ENCODE measurements at regions not wholly inside any gene's neighbourhood (a gene's known extent, or its start where the extent isn't known, plus 50 kb on each side); places are given as distances from the start of the nearest gene placed in this dataset.
"Not testable (repeated sequence)": the region's sequence is repeated elsewhere in the genome, so short reads cannot be mapped to it uniquely, and the experiment has no call there.

DNA sequence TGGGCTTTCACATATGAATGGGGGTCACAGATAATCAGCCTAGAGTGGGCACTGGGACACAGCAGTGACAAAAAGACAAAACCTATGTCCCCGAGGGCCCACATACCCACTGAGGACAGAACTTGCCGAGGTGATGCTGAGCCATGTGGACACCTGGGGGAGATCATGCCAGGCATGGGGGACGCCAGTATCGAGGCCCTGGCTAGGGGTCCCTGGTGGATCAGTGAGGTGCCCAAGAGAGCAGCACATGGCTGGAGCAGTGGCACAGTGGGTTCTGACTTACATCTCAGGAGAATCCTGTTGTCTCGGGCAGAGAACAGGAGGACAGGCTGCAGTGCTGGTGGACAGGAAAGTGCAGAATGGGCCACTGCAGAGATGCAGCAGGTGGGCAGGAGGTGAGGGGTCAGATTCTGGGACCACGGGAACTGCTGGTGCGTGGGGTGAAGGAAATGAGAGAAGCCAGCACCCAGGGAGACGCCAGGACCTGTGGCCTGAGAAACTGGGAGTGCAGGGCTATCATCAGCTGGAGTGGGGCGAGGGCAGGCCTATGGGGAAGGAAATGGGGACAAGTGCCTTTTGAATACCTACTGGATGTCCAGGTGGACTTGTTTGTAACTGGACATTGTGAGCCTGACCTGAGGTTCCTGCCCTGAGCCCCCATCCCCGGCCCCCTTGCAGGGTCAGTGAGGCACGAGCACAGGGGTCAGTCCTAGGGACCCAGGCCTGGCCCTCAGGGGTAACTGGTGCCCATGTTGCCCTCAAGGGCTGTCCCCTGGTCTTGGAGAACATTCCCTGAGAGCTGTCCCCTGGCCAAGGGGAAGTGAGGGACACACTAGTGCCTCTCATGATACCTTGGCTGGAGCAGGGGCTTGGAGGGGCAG lies 91.2 kb upstream of the RET start:
- in situ Hi-C loops (cut with HindIII; ENCODE audit: low sequenced_read_pairs), result no loop called here

DNA sequence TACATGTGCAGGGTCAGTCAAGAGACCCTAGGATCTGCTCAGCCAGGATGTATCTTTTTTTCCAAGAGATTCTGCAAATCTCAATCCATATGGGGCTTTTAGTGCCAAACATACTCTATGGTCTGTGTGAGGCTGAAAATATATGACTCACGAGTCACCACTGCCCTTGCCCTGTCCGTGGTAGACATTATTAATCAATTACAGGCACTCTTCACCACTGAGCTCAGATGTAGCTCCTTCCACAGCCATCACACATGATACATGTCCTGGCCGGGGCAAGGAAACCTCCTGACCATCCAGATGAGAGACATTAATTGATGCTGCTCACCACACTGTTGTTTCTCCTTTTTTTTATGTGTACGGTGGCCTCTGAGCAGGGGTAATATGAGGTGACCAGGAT lies 90.2 kb upstream of the RET start:
- in situ Hi-C loops (cut with HindIII; ENCODE audit: low sequenced_read_pairs), result no loop called here

DNA sequence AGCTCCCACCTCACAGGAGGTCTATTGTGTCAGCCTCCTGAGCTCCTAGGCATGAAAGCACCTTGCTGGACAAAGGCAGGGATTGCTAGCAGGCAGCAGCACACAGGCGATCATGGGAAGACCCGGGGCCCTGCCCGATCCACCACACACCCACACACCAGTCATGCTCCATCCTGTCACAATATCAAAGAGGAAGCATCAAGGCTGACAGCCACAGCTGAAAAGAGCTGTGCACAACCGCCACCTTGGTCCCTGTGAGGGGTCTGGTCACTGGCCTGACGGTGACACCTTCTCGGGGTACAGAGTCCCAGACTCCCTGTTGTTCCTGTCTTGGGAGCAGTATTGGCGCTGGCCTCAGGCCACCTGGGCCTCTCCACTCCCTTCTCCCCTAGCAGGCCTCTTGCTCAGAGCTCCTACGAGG lies 89.7 kb upstream of the RET start:
- in situ Hi-C loops (cut with HindIII; ENCODE audit: low sequenced_read_pairs), result no loop called here

DNA sequence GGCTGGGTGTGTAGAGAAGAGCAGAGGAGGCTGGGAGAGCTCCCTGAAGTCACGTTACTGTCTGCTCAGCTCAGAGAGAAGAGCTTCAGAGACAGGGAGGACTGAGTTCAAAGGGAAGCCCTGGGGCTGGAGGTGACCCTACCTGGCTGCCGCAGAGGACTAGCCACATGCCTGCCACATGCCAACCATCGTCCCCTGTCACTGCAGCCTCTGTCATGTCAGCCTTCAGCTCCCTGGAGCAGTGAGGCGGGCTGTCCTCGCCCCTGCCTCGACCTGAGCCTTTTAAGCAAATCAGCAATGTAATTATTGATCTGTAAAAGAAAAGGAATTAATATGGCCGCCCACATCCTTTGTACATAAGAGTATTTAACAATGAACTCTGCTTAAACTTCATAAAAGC lies 89.3 kb upstream of the RET start:
- in situ Hi-C loops (cut with HindIII; ENCODE audit: low sequenced_read_pairs), result no loop called here

DNA sequence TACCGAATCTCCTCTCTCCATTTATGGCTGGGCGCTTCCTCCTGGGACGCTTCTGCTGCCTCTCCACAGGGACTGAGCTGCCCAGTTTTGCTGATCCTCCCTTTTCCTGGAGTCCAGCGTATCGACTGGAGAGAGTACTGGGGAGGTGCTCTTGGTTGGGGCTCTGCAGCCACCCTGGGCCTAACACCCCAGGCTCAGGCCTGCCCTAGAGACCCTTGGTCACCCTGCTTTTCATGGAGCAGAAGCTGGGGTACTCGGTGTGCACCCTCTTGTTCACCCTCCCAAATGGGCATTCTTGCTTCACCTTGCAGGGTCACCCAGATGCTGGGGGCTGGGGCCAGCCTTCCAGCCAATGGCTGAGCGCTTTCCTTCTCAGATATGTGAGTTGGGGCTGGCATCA lies 88.8 kb upstream of the RET start:
- in situ Hi-C loops (cut with HindIII; ENCODE audit: low sequenced_read_pairs), result no loop called here

DNA sequence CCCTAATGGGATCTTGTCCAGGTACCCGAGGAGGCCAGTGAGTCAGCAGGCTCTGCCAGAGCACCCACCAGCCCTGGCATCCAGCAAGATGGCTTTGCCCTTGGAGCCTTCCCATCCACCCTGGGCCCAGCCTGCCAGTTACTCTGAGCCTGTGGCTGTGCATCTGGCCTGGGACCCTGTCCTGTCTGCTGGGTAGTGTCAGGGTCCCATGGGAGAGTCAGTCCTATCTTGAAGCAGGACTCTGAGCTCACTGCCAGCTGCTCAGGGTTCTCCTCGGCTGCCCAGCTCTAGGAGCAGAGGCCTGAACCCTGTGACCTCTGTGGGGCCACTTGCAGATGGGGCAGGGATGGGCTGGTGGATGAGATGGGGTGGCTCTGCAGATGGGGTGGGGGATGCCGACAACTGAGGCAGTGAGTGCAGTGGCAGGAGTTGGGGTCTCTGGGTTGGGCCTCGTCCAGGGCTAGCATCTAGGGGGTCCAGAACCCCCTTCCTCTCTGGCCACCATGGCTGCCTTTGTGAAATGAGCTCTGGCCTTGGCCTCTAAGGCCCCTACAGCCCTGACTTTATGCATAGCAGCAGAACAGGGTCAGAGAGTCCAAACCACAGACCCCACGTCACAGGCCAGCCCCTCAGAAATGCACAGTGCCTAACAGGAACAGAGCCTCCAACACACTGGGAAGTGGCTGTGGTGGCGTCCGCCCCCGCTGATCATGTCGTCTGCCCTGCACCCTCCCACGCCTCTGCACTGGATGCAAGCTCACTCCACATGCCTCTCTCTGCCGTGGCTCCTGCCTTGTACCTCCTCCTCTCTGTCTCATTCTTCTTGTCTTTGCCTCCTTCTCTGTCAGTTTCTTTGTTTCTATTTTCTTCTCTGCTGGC lies 88.1 kb upstream of the RET start:
- in situ Hi-C loops (cut with HindIII; ENCODE audit: low sequenced_read_pairs), result no loop called here

DNA sequence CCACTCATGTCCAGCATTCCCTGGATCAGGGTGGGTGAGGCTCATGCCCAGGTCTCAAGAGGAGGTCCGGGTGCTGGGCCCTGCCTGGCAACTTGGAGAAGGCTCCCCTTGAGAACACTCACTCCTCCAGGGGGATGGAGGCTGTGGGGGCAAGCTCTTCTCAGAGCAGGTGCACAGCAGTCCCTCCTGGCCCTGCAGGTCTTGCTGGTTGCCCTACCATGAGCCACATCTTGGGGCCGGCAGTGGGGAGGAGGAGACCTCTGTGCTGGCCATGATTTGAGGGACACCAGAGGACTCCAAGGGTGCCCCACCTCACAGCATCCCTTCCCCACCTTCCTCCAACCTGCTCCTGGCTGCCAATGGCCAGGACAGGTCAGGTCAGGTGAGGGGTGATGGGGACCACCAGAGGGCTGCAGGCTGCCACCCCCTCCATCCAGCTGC lies 87.4 kb upstream of the RET start:
- in situ Hi-C loops (cut with HindIII; ENCODE audit: low sequenced_read_pairs), result no loop called here

DNA sequence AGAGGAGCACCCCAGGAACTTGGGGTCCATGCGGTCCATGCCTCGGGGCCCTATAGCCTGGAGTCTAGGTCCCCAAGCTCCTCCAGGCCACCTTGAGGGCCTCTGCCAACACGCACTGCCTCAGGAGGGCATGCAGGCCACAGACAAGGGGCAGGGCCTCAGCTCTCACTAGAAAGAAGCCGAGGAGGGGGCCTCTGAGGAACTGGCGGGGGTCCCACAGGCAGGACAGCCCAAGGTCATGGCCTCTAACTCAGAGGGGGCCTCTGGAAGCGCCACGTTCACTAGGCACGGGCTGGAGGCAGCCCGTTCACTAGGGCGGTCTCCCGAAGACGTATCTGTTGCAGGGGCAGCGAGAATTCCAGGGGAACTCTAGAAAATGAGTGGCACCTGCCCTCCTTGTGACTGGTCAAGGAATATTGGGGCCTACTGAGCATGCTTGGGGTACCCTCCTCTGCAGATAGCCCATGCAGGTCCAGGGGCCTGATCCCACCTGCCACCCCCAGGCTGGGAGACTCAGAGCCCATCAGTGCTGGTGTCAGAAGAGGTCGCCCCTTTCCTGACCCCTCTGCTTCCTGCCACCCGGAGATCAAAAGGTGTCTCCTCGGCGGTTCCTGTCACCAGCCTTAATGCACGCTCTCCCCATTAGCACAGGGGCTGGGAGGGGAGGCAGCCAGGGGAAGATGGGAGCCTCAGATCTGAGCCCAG lies 86.7 kb upstream of the RET start:
- in situ Hi-C loops (cut with HindIII; ENCODE audit: low sequenced_read_pairs), result no loop called here

DNA sequence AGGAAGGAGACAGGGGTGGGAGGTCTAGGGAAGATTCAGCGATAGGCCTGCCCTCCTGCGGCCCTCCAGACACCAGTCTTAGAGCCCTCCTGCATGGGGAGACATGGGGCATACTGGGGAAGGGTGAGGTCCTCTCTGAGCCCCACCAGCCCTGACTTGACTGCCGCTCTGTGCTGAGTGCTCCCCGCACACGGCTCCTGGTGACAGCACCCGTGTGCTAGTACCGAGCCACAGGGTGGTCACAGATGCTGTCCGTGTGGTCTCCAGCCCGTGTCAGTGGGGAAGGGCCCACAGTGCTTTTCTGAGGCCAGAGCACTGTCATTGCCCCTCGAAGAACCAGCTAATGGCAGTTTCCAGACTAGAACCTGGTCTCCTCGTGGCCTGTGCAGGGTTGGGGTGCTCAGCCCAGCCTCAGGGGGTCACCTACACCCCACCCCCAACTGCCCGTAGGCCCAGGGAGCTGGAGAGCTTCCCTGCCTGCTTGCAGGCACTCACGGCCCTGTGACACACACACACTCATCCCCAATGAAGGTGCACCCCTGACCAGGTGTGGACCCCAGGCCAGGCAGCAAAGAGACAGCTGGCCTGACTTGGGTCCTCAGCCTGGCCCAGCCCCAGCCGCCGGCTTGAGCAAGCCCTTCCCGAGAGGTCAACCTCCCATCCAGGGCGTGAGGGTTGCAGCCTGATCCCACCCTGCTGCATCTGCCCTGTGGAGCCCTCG lies 86.0 kb upstream of the RET start:
- in situ Hi-C loops (cut with HindIII; ENCODE audit: low sequenced_read_pairs), result no loop called here

DNA sequence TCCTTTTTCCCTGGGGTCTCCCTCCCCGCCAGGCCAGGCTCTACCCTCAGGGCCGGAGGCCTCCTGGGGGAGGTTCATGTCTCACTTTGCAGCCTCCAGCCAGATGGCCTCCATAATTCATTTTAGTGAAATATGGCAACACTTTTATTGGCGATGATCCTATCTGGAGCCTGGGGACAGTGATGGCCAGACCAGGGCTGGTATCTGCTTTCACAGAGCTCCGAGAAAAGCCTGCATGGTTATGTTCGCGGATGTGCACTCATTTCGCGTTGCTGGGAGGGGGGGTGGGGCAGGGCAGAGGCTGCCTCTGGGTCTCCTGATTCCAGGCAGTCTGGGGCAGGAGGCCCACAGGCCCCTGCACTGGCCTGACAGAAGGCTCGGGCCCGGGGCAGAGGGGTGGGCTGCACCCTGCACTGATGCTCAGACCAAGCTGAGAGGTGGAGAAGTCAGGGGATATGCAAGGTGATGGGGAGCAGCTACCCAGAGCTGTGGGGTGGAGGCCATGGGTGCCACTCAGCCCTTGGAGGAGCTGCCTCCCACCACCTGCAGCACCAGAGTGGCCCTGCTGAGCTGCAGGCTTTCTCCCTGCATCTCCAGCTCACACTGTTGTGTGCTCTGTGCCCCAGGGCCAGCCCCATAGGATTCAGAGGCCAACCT lies 85.3 kb upstream of the RET start:
- in situ Hi-C loops (cut with HindIII; ENCODE audit: low sequenced_read_pairs), result no loop called here

DNA sequence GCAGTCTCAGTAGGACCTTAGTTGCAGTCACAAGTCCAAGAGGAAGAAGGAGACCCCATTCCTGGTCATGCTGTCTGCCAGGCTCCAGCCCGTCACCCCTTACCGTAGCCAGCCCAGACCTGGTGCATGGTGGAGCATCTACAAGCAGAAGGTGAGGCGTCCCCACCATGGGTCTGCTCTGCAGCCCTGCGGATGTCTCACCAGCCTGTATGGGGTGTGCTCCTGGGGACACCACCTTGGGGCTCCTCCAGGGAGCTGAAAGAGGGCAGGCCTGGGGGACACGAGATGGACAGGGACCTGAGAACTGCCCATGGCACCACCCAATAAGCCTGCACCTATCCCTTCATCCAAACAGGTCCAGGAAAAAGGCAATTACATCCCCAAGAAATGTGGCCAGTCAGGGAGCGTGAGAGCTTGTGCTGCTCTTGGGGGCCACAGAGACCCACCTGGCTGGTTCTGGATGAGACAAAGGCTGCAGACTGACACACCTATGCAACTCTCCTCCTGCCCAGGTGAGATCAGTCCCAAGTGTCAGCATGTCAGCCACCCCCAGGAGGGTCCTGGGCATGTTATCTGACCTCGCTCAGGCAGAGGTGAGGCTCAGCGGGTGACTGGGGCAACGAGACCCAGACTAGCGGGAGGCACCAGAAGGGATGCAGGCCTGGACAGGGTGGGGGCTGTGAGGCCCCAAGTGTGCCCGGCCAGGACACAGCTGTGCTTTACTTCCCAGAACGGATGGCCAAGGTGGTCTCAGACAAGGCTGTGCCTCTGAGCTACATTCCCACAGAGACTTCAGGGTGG lies 84.5 kb upstream of the RET start:
- in situ Hi-C loops (cut with HindIII; ENCODE audit: low sequenced_read_pairs), result no loop called here

DNA sequence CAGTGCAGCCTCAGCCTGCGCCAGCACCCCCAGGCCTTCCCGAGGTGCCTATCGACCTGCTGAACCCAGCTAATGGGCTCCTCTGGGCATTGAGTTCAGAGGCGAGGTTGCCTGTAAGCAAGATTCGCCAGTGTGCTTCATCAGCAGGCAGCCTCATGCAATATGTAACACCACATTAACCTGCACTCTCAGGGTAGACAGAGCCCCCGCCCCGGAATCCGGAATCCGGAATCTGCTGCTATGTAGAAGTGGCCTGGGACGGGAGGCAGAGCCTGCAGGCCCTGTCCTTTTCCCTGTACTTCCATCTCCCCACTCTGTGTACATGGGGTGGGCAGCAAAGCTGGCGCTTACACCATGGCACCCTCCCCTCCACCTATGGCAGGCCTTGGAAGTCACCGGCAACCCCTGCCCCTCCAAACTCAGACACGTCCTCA lies 83.9 kb upstream of the RET start:
- in situ Hi-C loops (cut with HindIII; ENCODE audit: low sequenced_read_pairs), result no loop called here

DNA sequence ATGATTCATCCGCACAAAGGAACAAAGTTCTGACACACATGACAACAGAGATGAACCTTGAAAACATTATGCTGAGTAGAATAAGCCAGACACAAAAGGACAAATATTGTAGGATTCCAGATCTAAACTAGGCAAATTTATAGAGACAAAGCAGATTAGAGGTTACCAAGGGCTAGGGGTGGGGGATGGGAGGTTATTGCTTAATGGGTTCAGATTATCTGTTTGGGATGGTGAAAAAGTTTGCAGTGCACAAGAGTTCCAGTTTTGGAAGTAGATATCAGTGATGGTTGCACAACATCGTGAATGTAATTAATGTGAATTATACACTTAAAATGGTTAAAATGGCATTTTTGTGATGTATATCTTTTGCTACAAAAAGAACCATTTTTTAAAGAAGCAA lies 82.0 kb upstream of the RET start:
- in situ Hi-C loops (cut with HindIII; ENCODE audit: low sequenced_read_pairs), result not testable (repeated sequence)

DNA sequence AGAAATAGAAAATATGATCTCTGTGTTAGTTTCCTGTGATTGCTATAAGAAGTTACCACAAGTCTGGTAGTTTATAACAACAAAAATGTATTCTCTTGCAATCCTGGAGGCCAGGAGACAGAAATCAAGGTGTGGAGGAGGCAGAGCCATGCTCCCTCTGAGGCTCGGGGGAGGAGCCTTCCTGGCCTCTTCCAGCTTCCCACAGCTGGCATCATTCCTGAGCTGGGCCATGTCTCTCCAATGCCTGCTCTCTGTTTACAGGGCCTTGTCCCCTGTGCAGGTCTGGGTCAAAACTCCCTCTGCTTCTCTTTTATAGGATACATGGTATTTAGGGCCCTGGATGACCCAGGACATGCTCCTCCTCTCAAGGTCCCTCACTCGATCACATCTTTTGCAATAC lies 81.3 kb upstream of the RET start:
- in situ Hi-C loops (cut with HindIII; ENCODE audit: low sequenced_read_pairs), result no loop called here

DNA sequence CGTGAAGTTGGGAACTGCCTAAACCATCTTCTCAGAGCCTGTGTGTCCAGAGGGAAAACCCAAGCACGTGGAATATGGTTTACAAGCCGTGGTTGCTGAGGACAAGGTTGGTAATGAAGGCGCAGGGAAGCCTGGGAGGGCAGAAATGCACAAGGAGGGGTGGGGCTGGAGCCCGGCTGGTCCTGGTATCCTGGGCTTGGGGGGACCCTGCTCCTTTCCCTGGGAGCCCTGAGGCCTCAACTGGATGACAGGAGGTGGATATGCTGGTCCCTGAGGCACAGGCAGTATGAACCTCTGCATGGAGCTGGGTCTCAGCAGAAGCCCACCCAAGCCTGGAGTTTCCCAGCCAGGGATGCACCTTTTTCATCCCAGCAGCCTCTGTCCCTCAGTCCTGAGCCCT lies 80.3 kb upstream of the RET start:
- in situ Hi-C loops (cut with HindIII; ENCODE audit: low sequenced_read_pairs), result no loop called here

DNA sequence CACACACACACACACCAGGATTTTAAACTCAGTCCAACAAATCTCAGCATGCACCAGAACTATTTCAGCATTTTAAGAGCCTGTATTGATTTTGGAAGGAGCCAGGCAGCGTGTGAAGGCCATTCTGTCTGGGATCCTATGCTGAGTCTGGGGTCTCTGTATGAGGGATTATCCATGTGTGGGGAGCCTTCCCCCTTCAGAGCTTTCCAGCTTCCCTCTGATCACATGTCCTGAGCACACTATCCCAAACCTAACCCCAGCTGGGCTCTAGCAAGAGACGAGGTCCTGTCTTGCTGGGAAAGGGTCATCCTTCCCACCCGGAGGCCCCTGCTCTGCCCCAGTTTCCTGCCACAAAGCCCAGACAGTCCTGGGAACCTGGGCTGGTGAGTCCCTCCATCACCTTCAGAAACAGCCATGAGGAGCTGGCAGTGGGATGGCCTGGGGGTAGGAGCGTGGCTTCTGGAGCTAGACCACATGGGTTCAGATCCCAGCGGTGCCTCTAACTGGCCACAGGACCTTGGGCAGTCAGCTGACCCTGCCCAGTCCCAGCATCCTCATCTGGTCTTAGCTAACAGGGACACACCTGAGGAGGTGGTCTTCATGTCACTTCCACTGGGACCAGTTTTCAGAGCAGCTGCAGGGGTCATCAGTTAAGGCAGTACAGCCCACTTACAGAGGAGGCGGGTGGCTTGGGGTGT lies 79.6 kb upstream of the RET start:
- in situ Hi-C loops (cut with HindIII; ENCODE audit: low sequenced_read_pairs), result no loop called here

DNA sequence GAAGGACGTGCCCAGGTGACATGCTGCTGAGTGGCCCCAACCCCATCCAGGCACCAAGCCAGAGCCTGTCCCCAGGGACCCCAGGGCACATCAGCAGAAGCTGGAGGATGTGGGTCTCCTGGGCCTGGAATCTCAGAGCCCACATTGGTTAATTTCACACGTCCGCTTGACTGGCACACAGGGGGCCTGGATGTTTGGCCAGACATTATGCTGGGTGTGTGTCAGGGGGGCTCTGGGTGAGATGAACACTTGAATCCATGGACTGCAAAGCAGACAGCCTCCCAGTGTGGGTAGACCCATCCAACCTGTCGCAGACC lies 79.1 kb upstream of the RET start:
- in situ Hi-C loops (cut with HindIII; ENCODE audit: low sequenced_read_pairs), result no loop called here

DNA sequence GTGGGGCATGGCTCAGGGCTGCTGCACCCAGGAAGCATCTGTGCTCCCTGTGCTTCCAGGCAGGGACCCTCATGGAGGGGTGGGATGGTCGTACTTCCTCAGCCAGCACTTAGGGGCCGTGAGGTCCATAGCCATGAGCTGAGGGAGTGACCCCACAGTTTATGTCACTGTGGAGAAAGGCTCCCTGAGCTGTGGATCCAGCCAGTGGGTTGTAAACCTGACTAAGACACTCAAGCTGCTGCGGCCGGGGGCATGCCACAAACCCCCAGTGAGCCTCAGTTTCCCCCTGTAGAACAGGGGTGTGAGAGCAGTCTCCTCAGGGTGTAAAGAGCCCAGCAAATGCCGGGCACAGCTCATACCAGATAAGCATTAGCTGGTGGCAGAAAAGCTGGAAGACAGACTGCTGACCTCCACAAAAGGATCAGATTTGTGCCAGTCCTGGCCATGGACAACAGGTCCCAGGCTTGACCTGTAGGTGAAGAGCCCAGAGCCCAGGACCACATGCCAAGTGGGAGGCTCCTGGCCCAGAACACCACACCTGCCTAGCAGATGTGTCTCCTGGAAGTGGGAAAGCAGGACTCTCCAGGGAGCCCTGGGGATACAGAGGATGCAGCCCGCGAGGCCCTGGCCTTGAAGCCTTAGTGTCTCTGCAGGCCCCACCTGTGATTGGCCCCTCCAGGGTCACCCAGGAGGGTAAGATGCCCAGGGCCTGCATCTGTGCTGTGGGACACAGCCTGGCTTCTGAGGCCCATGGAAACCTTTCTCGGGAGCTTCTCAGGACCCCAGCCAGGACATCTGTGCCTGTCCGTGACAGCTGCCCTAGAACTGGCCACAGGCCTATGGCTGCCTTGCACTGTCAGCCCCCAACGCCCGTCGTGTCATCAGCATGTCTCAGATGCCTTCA lies 78.1 kb upstream of the RET start:
- in situ Hi-C loops (cut with HindIII; ENCODE audit: low sequenced_read_pairs), result no loop called here

All from endothelial cell of hepatic sinusoid (primary cell).